AML-193 (cell line): ENCODE measurements at regions not wholly inside any gene's neighbourhood (a gene's known extent, or its start where the extent isn't known, plus 50 kb on each side); places are given as distances from the start of the nearest gene placed in this dataset.
A peak's percentile ranks its signal among the peaks of the same experiment; 100 is the strongest.

ENCODE experiments used
- DNase-seq, 2 experiments: peaks; one replicate each; lab custom pipeline; 2025; lab: John Stamatoyannopoulos, UW

DNA sequence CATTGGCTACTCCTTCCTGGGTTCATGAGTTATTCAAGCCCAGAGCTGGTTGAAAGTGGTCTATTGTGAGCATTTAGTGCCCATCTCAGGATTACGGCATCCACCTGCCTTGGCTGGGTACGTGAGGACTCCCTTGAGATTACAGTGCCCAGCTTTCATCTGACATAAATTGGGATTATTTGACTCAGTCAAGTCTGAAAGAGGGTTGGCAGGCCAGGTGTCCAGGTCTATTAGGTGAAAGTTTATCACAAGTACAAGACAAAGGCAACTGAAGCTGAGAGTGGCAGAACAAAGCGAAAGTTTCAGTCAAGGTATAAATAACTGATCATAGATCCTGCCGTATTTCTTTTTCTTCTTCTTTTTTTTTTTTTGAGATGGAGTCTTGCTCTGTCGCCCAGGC is 84.6 kb upstream of the ATF7IP start:
- no peak for DNase-seq

GRCh38 chr12:14281539-14281938 is 83.9 kb upstream of the ATF7IP start:
- no peak for DNase-seq

GRCh38 chr12:14283489-14284144 is 81.9 kb upstream of the ATF7IP start:
- DNase-seq: no peak

DNA sequence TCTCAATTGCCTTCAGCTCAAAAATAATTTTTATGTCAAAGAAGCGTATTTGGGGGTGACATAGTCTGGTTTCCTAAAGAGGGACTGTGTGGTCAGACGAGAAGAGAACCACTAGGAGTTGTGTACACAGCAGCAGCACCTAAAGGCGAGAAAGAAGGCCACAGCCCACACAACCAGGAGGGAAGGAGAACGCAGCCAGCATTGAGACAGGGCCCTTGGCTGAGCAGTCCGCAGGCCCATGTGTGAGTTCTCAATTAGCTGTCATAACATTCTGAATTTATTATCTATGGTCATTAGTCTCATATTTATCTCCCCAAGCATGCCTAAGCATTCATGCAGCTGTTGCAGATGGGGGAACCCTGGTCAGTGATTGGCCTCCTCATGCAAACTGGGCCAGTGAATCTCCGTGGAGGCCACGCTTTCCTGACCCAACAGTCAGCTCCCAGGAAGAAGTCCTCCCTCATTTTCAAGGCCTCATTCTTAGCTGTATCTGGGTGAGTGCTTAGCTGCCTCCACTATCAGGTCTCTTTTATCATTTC is 81.2 kb upstream of the ATF7IP start:
- no peak for DNase-seq

DNA sequence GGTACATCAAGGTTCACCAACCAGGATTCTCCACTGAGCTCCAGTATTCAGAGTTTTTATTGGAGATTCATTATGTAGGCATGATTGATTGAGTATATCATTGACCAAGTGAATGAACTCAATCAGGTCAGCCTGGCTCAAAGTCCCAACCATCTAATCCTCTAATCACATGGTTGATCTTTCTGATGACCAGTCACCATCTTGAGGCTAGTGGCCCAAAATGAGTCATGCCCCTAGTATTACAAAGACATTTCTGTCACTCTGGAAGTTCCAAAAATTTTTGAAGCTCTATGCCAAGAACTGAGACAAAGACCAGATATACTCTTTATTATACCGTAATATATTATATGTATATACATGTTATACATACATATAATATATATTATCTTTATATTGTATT is 75.9 kb upstream of the ATF7IP start:
- no peak for DNase-seq

DNA sequence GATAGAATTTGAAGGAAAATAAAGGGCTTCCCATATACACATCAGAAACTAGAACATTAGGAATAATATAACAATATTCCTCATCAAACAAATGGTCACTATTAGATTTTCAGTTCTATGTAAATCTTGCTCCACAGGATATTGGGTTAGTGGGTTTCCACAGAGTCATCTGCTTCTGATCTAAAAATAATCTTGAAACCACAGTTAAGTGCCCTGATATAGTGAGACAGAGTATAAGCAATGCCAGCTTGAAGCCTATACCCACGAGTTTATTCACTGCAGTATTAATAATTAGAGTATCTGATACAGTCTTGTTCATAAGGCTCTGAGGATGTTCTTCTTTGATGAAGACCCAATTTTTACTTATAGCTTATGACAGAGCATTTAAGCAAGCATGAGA is 74.5 kb upstream of the ATF7IP start:
- DNase-seq: no peak

GRCh38 chr12:14303661-14304155 is 61.8 kb upstream of the ATF7IP start:
- no peak for DNase-seq

GRCh38 chr12:14307004-14307403 is 58.5 kb upstream of the ATF7IP start:
- no peak for DNase-seq

- no peak for DNase-seq
Measured at GRCh38 chr12:14308516-14308915, 57.0 kb upstream of the ATF7IP start.

- DNase-seq: no peak
Measured at GRCh38 chr12:14310866-14311265, 54.6 kb upstream of the ATF7IP start.

- no peak for DNase-seq
Measured at GRCh38 chr12:14313379-14314138, 51.9 kb upstream of the ATF7IP start.

GRCh38 chr12:14314801-14315200 is 50.7 kb upstream of the ATF7IP start:
- peak in 1 of 2 experiments; percentile 1 for DNase-seq

DNA sequence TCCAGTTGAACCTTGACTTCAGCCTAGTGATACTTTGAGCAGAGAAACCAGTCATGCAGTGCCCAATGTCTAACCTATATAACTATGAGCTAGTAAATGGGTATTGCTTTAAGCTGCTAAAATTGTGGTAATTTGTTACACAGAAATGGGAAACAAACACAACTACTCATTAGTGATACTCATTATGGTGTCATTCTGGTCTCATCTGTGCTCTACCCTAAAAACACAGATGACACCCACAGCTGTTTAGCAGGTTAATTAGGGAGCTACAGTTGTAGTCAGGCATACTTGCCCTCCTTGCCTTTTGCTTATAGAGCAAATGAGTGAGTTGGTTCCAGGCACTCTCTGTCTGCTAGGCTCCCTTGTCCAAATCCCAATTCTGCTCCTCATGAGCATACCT is 50.0 kb upstream of the ATF7IP start:
- DNase-seq: no peak
